Vagina (tissue), 2 donors: ENCODE measurements at regions not wholly inside any gene's neighbourhood (a gene's known extent, or its start where the extent isn't known, plus 50 kb on each side); places are given as distances from the start of the nearest gene placed in this dataset.

Source experiments
- DNase-seq, 2 donors: peaks; one replicate each; pipeline ENCODE4 v3.0.0-alpha.2; 2017; ENCODE audit errors: extremely low spot score in 2 of 2
- H3K27ac ChIP-seq: fragments of 200-600 bp; sonication (generic); one replicate; pipeline ENCODE4 v1.5.1; 2019
- H3K27me3 ChIP-seq: fragments of 200-600 bp; sonication (generic); one replicate; pipeline ENCODE4 v1.5.1; 2019
- H3K36me3 ChIP-seq, 2 donors: fragments of 200-600 bp; sonication (generic); one replicate each; pipeline ENCODE4 v1.5.1; 2017 to 2019
- H3K4me1 ChIP-seq: fragments of 200-600 bp; sonication (generic); one replicate; pipeline ENCODE4 v1.5.1; 2019
- H3K4me3 ChIP-seq, 2 donors: fragments of 200-600 bp; sonication (generic); 1 replicate in 1 of 2; 2 replicates in 1 of 2; pipeline ENCODE4 v1.5.1; 2016 to 2019
- H3K9me3 ChIP-seq: fragments of 200-600 bp; sonication (generic); one replicate; pipeline ENCODE4 v1.5.1; 2019
- POLR2A ChIP-seq, 2 donors: fragments of 450-650 bp; IDR thresholded peaks; one replicate each; pipeline ENCODE4 v1.6.1; 2017; ENCODE audit warnings: antibody characterized with exemption in 2 of 2, mild to moderate bottlenecking in 2 of 2, moderate library complexity in 2 of 2
- POLR2AphosphoS5 ChIP-seq, 2 donors: sonication (generic); formaldehyde crosslinking; IDR thresholded peaks; one replicate each; pipeline ENCODE4 v1.9.0; 2017; ENCODE audit warnings: antibody characterized with exemption in 2 of 2, mild to moderate bottlenecking in 2 of 2, low read depth in 1 of 2; ENCODE audit not compliant: insufficient read depth in 1 of 2
- intact Hi-C: fragments of 100-400 bp; cut with DNase I; formaldehyde crosslinking; loops from one replicate; pipeline ENCODE4 v1.15.1; 2023
- TF ChIP-seq, protein P1 (sequence below), 3 experiments: fragments of 450-650 bp in 2 of 3; fragments of 200-600 bp in 1 of 3; sonication (generic) in 1 of 3; IDR thresholded peaks; one replicate each; pipeline ENCODE4 v1.5.1; 2017 to 2019; ENCODE audit warnings: antibody characterized with exemption in 3 of 3, mild to moderate bottlenecking in 2 of 3, moderate library complexity in 2 of 3

DNA sequence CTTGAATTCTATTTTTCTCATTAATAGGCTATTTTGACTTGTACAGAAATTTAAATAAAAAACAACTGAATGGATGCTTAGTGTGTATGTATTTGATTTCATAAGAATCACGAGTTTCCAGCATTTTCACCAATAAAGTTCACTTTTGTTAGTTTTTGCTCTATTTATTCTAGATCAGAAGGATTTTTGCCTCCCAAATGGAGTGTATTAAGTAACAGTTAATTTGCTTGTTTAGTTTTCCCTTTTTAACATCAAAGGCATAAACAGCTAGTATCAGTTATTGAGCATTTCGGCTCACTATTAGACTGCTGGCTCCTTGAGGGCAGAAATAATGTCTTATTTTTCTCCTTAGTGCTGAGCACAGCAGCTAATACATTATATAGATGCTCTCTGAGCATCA lies 414.1 kb downstream of the FGF9 start:
- no peaks in the 10 kb centered on the region for H3K36me3 ChIP-seq
- no peak for DNase-seq
- intact Hi-C loops, result no loop called here

DNA sequence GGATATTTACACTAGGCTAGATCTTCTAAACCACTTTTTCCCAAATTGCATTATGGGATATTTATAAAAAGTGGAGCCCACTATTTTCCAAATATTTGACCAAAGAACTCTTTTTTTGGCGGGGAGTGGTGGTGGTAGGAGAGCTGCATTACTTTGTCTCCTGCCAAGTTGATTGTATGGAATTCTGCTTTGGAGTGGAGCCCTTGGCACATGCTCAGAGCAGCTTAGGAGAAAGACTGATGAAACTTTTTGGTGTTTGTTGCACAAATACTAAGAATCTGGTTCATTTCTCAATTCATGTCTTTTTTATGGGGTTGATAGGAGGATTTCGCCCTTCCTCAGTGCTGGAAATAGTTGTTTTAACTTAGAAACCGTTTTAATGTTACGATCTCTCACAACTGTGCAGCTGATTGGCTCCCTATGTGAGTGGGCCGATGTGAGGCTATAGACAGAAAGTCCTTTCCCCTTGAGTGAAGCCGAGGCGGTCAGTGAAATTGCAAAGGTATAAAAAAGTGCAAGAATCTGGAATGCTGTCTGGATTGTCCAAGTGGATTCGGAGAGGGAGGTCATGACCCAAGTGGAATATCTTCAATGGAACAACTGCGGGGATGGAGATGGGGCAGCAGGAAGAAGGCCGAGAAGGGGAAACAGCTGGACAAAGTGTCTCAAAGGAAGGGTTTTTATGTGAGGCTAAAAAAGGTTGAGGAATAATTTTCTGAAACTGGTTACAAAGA lies 415.9 kb downstream of the FGF9 start:
- intact Hi-C loops, result no loop called here
- no peak for DNase-seq
- no peaks in the 10 kb centered on the region for H3K27me3 ChIP-seq
- peak overlapping the region; percentile 68 for H3K27ac ChIP-seq
- H3K9me3 ChIP-seq, result no peaks in the 10 kb centered on the region
- TF ChIP-seq POLR2A (IDR thresholded peaks at IDR 0.05) (no peak), POLR2AphosphoS5 (IDR thresholded peaks at IDR 0.05; ENCODE audit: insufficient read depth in 1 of 2, low read depth in 1 of 2) (no peak)
- TF ChIP-seq, protein P1, sequence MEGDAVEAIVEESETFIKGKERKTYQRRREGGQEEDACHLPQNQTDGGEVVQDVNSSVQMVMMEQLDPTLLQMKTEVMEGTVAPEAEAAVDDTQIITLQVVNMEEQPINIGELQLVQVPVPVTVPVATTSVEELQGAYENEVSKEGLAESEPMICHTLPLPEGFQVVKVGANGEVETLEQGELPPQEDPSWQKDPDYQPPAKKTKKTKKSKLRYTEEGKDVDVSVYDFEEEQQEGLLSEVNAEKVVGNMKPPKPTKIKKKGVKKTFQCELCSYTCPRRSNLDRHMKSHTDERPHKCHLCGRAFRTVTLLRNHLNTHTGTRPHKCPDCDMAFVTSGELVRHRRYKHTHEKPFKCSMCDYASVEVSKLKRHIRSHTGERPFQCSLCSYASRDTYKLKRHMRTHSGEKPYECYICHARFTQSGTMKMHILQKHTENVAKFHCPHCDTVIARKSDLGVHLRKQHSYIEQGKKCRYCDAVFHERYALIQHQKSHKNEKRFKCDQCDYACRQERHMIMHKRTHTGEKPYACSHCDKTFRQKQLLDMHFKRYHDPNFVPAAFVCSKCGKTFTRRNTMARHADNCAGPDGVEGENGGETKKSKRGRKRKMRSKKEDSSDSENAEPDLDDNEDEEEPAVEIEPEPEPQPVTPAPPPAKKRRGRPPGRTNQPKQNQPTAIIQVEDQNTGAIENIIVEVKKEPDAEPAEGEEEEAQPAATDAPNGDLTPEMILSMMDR (IDR thresholded peaks at IDR 0.05), result no peak
- peaks cover 11% of the 10 kb centered on the region for H3K4me1 ChIP-seq
- no peak overlapping the region for H3K4me3 ChIP-seq
- no peaks in the 10 kb centered on the region for H3K36me3 ChIP-seq

More for the DNA sequence above, 414.1 kb downstream of the FGF9 start:
- H3K27ac ChIP-seq, result no peak overlapping the region
- peaks cover 8% of the 10 kb centered on the region for H3K4me1 ChIP-seq
- H3K9me3 ChIP-seq, result no peaks in the 10 kb centered on the region
- TF ChIP-seq, protein P1 (IDR thresholded peaks at IDR 0.05), result no peak
- TF ChIP-seq POLR2AphosphoS5 (IDR thresholded peaks at IDR 0.05; ENCODE audit: insufficient read depth in 1 of 2, low read depth in 1 of 2) (no peak), POLR2A (IDR thresholded peaks at IDR 0.05) (no peak)
- H3K27me3 ChIP-seq, result no peaks in the 10 kb centered on the region
- no peak overlapping the region for H3K4me3 ChIP-seq

DNA sequence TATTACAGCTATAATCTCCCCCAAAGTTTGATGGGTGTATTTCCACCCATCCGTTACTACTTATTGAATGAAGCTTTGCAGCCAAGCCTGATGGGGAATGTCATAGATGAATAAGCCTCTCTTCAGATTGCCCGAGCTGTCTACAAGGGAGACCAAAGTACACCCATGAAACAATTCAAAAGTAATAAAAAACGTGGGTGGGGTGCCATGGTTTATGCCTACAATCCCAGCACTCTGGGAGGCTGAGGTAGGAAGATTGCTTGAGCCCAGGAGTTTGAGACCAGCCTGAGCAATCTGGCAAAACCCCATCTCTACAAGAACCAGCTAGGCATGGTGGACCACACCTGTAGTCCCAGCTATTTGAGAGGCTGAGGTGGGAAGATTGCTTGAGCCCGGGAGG lies 419.2 kb downstream of the FGF9 start:
- TF ChIP-seq, protein P1 (IDR thresholded peaks at IDR 0.05), result no peak
- no peak for TF ChIP-seq POLR2AphosphoS5 (IDR thresholded peaks at IDR 0.05; ENCODE audit: insufficient read depth in 1 of 2, low read depth in 1 of 2)
- no peak for TF ChIP-seq POLR2A (IDR thresholded peaks at IDR 0.05)
- Histone ChIP-seq H3K4me1 (peaks cover 14% of the 10 kb centered on the region), H3K27me3 (no peaks in the 10 kb centered on the region), H3K9me3 (no peaks in the 10 kb centered on the region), H3K27ac (peak overlapping the region; percentile 44), H3K4me3 (no peak overlapping the region), H3K36me3 (no peaks in the 10 kb centered on the region)
- DNase-seq, result no peak
- intact Hi-C loops, result no loop called here

DNA sequence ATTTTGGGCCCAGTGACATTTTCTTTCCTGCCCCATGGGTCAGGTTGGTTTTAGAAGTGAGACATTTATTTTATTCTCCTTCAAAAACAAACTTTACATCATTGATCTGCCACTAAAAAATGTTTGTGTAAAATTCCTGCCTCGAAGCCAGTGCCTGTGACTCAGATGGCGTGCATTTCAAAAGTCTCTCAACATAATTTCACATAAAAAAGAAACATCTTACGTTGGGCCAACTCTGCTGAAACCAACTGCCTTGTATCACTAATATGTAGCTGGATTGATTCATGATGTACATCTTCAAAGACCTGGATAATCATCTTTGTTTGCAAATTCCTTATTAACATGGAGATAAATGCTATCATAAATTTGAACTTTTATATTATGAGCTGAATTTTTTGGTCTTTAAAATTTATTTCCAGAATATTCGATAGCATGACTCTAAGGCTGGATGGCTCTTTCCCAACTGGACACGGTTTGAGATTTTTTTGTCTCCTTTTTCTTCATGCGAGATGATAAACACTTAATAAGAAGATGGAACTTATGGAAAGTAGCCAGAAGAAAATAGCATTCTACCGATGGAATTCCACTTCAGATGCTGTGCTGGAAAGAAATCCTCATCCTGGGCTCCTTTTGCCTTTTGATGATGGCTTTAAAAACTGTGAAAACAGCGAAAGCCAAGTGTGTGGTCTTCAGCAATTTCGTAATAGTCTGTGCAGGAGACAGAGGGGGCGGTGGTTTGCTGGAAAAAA lies 420.5 kb downstream of the FGF9 start:
- no peaks in the 10 kb centered on the region for H3K36me3 ChIP-seq
- intact Hi-C loops, result no loop called here
- DNase-seq, result no peak
- no peaks in the 10 kb centered on the region for H3K9me3 ChIP-seq
- peaks cover 14% of the 10 kb centered on the region for H3K4me1 ChIP-seq
- H3K27ac ChIP-seq, result peak overlapping the region; percentile 44
- TF ChIP-seq POLR2A (IDR thresholded peaks at IDR 0.05), result no peak
- peak; percentile 34 to 35 for TF ChIP-seq POLR2AphosphoS5 (IDR thresholded peaks at IDR 0.05; ENCODE audit: insufficient read depth in 1 of 2, low read depth in 1 of 2)
- H3K27me3 ChIP-seq, result no peaks in the 10 kb centered on the region
- no peak overlapping the region for H3K4me3 ChIP-seq

DNA sequence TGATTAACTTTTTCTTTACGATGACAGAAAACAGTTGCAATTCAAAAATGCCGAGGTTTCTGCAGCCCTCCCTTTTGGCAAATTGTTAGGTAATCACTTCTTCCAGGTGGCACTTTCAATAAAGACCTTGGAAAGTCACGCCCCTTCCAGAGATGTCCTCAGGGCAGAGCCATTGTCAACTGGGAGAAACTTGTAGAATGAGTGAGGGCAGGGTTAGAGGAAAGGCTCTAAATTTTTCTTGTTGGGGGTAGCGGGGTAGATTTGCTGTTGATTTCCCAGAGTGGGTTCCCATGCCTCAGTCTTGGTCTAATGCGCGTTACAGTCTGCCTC lies 421.1 kb downstream of the FGF9 start:
- no peaks in the 10 kb centered on the region for H3K9me3 ChIP-seq
- intact Hi-C loops, result no loop called here
- peaks cover 14% of the 10 kb centered on the region for H3K4me1 ChIP-seq
- H3K27me3 ChIP-seq, result no peaks in the 10 kb centered on the region
- peak overlapping the region; percentile 36 for H3K27ac ChIP-seq
- no peak overlapping the region for H3K4me3 ChIP-seq
- DNase-seq, result no peak
- no peaks in the 10 kb centered on the region for H3K36me3 ChIP-seq
- TF ChIP-seq POLR2AphosphoS5 (IDR thresholded peaks at IDR 0.05; ENCODE audit: insufficient read depth in 1 of 2, low read depth in 1 of 2) (no peak), POLR2A (IDR thresholded peaks at IDR 0.05) (no peak)
- TF ChIP-seq, protein P1 (IDR thresholded peaks at IDR 0.05), result no peak
